Ammon's horn (tissue), 1 donor: ENCODE measurements at regions not wholly inside any gene's neighbourhood (a gene's known extent, or its start where the extent isn't known, plus 50 kb on each side); places are given as distances from the start of the nearest gene placed in this dataset.
A peak's percentile ranks its signal among the peaks of the same experiment; 100 is the strongest.

Experiments
- DNase-seq: peaks from one replicate; pipeline ENCODE4 v3.0.0-alpha.2; 2016; ENCODE audit warnings: low spot score

GRCh38 chr5:18111906-18112465 is 477.7 kb downstream of the TAF11L14 start:
- DNase-seq, result no peak

GRCh38 chr5:18113721-18114120 is 479.5 kb downstream of the TAF11L14 start:
- DNase-seq, result peak; percentile 55

- peak; percentile 37 for DNase-seq
Observed at GRCh38 chr5:18114151-18114757, 480.0 kb downstream of the TAF11L14 start.

- no peak for DNase-seq
Observed at GRCh38 chr5:18117968-18118367, 483.7 kb downstream of the TAF11L14 start.

GRCh38 chr5:18119156-18119785 is 485.0 kb downstream of the TAF11L14 start:
- no peak for DNase-seq

- no peak for DNase-seq
Observed at GRCh38 chr5:18141222-18141621, 507.0 kb downstream of the TAF11L14 start.

- DNase-seq, result no peak
Observed at GRCh38 chr5:18142831-18143230, 508.6 kb downstream of the TAF11L14 start.

GRCh38 chr5:18152671-18153070 is 518.4 kb downstream of the TAF11L14 start:
- no peak for DNase-seq

GRCh38 chr5:18158166-18158565 is 523.9 kb downstream of the TAF11L14 start:
- no peak for DNase-seq

- no peak for DNase-seq
Observed at GRCh38 chr5:18159331-18159730, 525.1 kb downstream of the TAF11L14 start.

GRCh38 chr5:18171684-18172083 is 537.4 kb downstream of the TAF11L14 start:
- DNase-seq, result no peak

- DNase-seq, result no peak
Observed at GRCh38 chr5:18179579-18179978, 545.3 kb downstream of the TAF11L14 start.

- DNase-seq, result no peak
Observed at GRCh38 chr5:18181575-18181974, 547.3 kb downstream of the TAF11L14 start.

- no peak for DNase-seq
Observed at GRCh38 chr5:18195910-18196309, 561.6 kb downstream of the TAF11L14 start.

- no peak for DNase-seq
Observed at GRCh38 chr5:18197734-18198133, 563.5 kb downstream of the TAF11L14 start.

GRCh38 chr5:18202164-18202563 is 567.9 kb downstream of the TAF11L14 start:
- DNase-seq, result no peak

- no peak for DNase-seq
Observed at GRCh38 chr5:18203296-18203695, 569.0 kb downstream of the TAF11L14 start.

GRCh38 chr5:18213666-18214065 is 579.4 kb downstream of the TAF11L14 start:
- DNase-seq, result no peak

GRCh38 chr5:18216016-18216415 is 581.8 kb downstream of the TAF11L14 start:
- no peak for DNase-seq

- DNase-seq, result no peak
Observed at GRCh38 chr5:18216729-18217128, 582.5 kb downstream of the TAF11L14 start.

GRCh38 chr5:18219241-18219640 is 585.0 kb downstream of the TAF11L14 start:
- DNase-seq, result no peak

- no peak for DNase-seq
Observed at GRCh38 chr5:18220631-18221030, 586.4 kb downstream of the TAF11L14 start.

GRCh38 chr5:18236386-18236785 is 602.1 kb downstream of the TAF11L14 start:
- DNase-seq, result no peak

GRCh38 chr5:18238321-18238720 is 604.1 kb downstream of the TAF11L14 start:
- no peak for DNase-seq
